HG03575 (cell line): ENCODE measurements at regions not wholly inside any gene's neighbourhood (a gene's known extent, or its start where the extent isn't known, plus 50 kb on each side); places are given as distances from the start of the nearest gene placed in this dataset.
"Not testable (repeated sequence)": the region's sequence is repeated elsewhere in the genome, so short reads cannot be mapped to it uniquely, and the experiment has no call there.

Experiments
- ATAC-seq: cut with Tn5 transposase; IDR thresholded peaks from one replicate; pipeline ENCODE4 v1.9.1; 2021; ENCODE audit not compliant: unreplicated experiment, insufficient number of reproducible peaks, low FRiP score; ENCODE audit errors: extremely low read depth

DNA sequence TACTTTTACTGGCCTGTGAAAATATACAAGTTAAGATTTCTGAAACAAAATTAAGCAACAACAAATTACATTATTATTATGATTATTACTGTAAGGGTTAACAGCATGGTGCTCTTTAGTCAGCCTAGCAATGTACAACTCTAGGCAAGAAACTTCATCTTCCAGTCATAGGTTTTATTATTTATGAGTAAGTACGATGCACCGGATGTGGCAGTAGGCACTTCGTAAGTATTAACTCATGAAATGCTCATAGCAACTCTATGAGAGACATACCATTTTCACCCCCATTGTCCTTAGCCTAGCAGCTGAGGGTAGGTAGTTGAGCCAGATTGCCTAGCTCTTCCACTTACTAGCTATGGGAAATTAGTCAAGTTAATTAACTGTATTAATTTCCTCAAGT is 68.0 kb upstream of the PTPRG start:
- ATAC-seq: no peak

DNA sequence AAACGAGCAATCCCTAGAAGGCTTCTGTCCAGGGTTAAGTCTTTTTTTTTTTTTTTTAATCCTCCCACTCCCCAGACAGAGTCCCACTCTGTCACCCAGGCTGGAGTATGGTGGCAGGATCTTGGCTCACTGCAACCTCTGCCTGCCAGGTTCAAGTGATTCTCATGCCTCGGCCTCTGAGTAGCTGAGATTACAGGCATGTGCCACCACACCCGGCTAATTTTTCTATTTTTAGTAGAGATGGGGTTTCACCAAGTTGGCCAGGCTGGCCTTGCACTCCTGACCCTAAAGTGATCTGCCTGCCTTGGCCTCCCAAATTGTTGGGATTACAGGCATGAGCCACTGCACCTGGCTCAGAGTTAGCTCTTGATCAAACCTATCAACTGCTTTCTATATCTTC is 67.1 kb upstream of the PTPRG start:
- ATAC-seq: not testable (repeated sequence)

DNA sequence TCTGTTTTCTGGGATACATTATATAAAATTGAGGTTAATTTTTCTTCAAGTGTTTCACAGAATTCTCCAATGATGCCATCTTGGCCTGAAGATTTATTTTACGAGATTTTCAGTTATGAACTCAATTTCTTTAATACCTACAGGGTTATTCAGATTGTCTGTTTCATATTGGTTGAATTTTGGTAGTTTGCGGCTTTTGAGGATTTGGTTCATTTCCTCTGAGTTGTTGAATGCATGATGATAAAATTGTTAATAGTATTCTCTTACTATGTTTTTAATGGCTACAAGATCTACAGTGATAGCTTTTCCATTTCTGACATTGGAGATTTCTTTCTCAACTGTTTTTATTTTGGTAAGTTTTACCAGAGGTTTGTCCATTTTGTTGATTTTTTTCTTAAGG is 63.9 kb upstream of the PTPRG start:
- no peak for ATAC-seq

DNA sequence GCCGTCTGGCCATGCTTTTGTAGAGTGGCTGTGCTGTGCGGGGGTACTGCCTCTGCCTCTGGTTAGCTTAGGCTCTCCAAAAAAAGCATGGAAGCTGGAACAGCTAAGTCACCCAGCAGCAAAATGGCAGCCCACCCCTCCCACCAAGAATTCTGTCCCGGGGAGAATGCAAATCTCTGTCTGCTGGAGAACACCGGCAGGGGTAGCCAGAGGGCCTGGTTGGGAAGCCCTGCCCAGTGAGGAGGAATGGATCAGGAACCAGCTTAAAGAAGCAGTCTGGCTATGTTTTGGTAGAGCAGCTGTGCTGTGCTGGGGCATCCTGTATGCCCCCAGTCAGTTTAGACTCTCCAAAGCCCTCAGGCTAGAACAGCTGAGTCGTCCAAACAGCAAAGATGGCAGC is 56.2 kb upstream of the PTPRG start:
- ATAC-seq: no peak

DNA sequence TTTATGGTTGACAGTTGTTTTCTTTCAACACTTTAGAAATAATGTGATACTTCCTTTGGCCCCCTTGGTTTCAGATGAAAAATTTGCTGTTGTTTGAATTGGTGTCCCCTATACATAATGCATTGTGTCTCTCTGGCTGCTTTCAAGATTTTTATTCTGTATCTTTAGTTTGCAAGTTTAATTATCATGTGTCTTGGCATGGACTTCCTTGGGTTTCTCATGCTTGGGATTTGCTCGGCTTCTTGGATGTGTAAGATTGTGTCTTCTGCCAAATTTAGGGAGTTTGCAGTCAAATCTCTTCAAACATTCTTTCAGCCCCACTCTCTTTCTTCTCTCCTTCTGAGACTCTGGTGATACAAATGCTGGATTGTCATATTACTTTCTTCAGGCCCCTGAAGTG is 53.4 kb upstream of the PTPRG start:
- no peak for ATAC-seq
